DND-41 (cell line): ENCODE measurements at regions not wholly inside any gene's neighbourhood (a gene's known extent, or its start where the extent isn't known, plus 50 kb on each side); places are given as distances from the start of the nearest gene placed in this dataset.

Source experiments
- ATAC-seq: fragments of 200-7000 bp; cut with Tn5 transposase; 3 replicates; pipeline ENCODE4 v1.9.1; 2021; ENCODE audit warnings: low read depth; ENCODE audit not compliant: insufficient read depth
- DNase-seq: peaks from one replicate; pipeline ENCODE4 v3.0.0-alpha.2; 2020
- H2AFZ ChIP-seq: 2 replicates; pipeline ENCODE4 v1.6.0; 2012; ENCODE audit warnings: low read depth, low read length
- H3K27ac ChIP-seq: 2 replicates; pipeline ENCODE4 v1.5.1; 2012; ENCODE audit warnings: low read length, inconsistent platforms
- H3K27me3 ChIP-seq: fragments of 200-600 bp; sonication (generic); 2 replicates; pipeline ENCODE4 v1.6.0; 2012; ENCODE audit warnings: low read length, mild to moderate bottlenecking, inconsistent platforms; ENCODE audit not compliant: insufficient read depth, poor library complexity
- H3K36me3 ChIP-seq: 2 replicates; pipeline ENCODE4 v1.5.1; 2012; ENCODE audit warnings: low read length, inconsistent platforms; ENCODE audit not compliant: insufficient read depth
- H3K4me1 ChIP-seq: 2 replicates; pipeline ENCODE4 v1.5.1; 2012; ENCODE audit warnings: mild to moderate bottlenecking, low read length; ENCODE audit not compliant: insufficient read depth
- H3K4me2 ChIP-seq: 2 replicates; pipeline ENCODE4 v1.6.0; 2012; ENCODE audit warnings: mild to moderate bottlenecking, moderate library complexity, low read length, inconsistent platforms; ENCODE audit not compliant: insufficient read depth
- H3K4me3 ChIP-seq, 2 experiments: fragments of 200-600 bp in 1 of 2; shearing (Covaris generic) in 1 of 2; 2 replicates each; pipeline ENCODE4 v1.5.1; 2012 to 2016; ENCODE audit warnings: inconsistent platforms in 2 of 2, low read length in 2 of 2, mild to moderate bottlenecking in 2 of 2, low read depth in 1 of 2, moderate library complexity in 1 of 2
- H3K79me2 ChIP-seq: 2 replicates; pipeline ENCODE4 v1.6.0; 2012; ENCODE audit warnings: low read length, inconsistent platforms; ENCODE audit not compliant: insufficient read depth
- H3K9ac ChIP-seq: 2 replicates; pipeline ENCODE4 v1.6.0; 2012; ENCODE audit warnings: low read depth, mild to moderate bottlenecking, inconsistent platforms, low read length, moderate library complexity
- H3K9me3 ChIP-seq: 2 replicates; pipeline ENCODE4 v1.5.1; 2012; ENCODE audit warnings: low read length, moderate library complexity, mild to moderate bottlenecking, inconsistent platforms; ENCODE audit not compliant: insufficient read depth, severe bottlenecking
- H4K20me1 ChIP-seq: 2 replicates; pipeline ENCODE4 v1.6.0; 2012; ENCODE audit warnings: low read length; ENCODE audit not compliant: insufficient read depth
- EZH2 ChIP-seq: IDR thresholded peaks from 3 replicates; pipeline ENCODE4 v1.6.1; 2012; ENCODE audit warnings: borderline replicate concordance, low read depth, mild to moderate bottlenecking, moderate library complexity, low read length, inconsistent platforms; ENCODE audit not compliant: severe bottlenecking
- TF ChIP-seq, protein P1 (sequence below): IDR thresholded peaks from 2 replicates; pipeline ENCODE4 v1.5.1; 2012; ENCODE audit warnings: borderline replicate concordance, low read length, moderate library complexity, mild to moderate bottlenecking; ENCODE audit not compliant: poor library complexity, severe bottlenecking; ENCODE audit errors: extremely low read depth

DNA sequence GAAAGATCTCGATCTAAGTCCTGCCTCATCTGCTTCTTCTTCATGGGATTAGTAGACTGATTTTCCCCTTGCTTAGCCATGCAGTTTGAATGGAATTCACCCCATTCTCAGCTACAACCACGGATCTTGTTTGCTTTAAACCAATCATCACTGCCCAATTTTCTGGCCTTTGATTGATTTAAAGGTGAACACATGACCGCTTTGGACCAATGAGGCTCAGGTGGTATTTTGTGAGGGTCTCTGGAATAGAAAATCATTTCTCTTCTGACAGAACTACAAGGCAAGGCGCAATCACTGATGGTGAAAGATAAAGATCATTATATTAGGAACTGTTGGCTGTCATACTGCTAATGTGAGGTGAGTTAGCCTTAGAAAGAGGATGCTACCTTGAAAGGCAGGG is 213.0 kb upstream of the PLEKHG7 start:
- Histone ChIP-seq H3K36me3 (no peaks in the 10 kb centered on the region), H4K20me1 (no peaks in the 10 kb centered on the region), H3K9ac (no peak overlapping the region), H3K4me2 (no peak overlapping the region), H3K27ac (no peak overlapping the region), H3K4me1 (no peaks in the 10 kb centered on the region), H3K27me3 (no peaks in the 10 kb centered on the region), H3K4me3 (no peak overlapping the region), H3K79me2 (no peaks in the 10 kb centered on the region), H2AFZ (no peak overlapping the region), H3K9me3 (peaks cover 2% of the 10 kb centered on the region)
- ATAC-seq (no peak), DNase-seq (no peak)
- TF ChIP-seq, protein P1, sequence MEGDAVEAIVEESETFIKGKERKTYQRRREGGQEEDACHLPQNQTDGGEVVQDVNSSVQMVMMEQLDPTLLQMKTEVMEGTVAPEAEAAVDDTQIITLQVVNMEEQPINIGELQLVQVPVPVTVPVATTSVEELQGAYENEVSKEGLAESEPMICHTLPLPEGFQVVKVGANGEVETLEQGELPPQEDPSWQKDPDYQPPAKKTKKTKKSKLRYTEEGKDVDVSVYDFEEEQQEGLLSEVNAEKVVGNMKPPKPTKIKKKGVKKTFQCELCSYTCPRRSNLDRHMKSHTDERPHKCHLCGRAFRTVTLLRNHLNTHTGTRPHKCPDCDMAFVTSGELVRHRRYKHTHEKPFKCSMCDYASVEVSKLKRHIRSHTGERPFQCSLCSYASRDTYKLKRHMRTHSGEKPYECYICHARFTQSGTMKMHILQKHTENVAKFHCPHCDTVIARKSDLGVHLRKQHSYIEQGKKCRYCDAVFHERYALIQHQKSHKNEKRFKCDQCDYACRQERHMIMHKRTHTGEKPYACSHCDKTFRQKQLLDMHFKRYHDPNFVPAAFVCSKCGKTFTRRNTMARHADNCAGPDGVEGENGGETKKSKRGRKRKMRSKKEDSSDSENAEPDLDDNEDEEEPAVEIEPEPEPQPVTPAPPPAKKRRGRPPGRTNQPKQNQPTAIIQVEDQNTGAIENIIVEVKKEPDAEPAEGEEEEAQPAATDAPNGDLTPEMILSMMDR = no peak
- TF ChIP-seq EZH2 = no peak

DNA sequence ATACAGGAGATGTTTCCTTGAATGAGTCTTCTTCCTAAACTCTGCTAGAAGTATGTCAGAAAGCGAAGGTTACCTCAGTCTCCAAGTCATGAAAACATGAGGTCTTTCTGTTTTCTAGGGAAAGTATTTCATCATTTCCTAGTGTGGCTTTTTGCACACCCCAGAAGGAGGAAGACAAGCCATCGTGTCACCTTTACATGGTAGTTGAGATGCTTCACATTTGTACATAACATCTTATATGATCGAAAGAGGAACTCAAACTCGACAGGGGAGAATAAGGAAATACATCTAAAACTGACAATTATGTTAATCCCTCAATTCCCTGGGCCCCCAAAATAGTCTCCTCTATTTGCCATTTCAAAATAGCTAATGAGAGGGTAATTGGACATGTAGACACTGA is 214.1 kb upstream of the PLEKHG7 start:
- TF ChIP-seq, protein P1 = no peak
- TF ChIP-seq EZH2 = no peak
- Histone ChIP-seq H3K4me2 (no peak overlapping the region), H3K36me3 (no peaks in the 10 kb centered on the region), H4K20me1 (no peaks in the 10 kb centered on the region), H3K27me3 (no peaks in the 10 kb centered on the region), H3K9ac (no peak overlapping the region), H3K4me3 (no peak overlapping the region), H3K9me3 (peaks cover 2% of the 10 kb centered on the region), H3K79me2 (no peaks in the 10 kb centered on the region), H3K27ac (no peak overlapping the region), H3K4me1 (no peaks in the 10 kb centered on the region), H2AFZ (no peak overlapping the region)
- no peak for DNase-seq
- ATAC-seq = no peak

DNA sequence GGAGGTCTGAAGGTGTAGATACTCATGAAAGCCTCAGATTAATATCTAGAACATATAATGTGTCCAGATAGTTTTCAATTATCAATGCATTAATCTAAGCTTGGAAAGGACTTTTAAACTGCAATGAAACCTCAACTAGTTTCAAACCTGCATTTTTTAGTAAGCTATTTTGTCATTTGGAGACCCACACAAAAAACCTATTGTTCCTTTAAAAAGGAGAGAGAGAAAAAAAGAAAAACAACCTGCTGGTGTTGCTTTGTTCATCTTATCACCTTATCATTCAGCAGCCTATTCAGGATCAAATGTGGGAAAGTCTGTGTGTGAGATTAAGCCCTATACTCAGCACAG is 215.7 kb upstream of the PLEKHG7 start:
- ATAC-seq = no peak
- no peaks in the 10 kb centered on the region for H3K36me3 ChIP-seq
- no peak for DNase-seq
- H3K4me2 ChIP-seq = no peak overlapping the region
- no peaks in the 10 kb centered on the region for H3K27me3 ChIP-seq
- H3K79me2 ChIP-seq = no peaks in the 10 kb centered on the region
- H3K9me3 ChIP-seq = peaks cover 2% of the 10 kb centered on the region
- no peaks in the 10 kb centered on the region for H3K4me1 ChIP-seq
- no peak for TF ChIP-seq EZH2
- TF ChIP-seq, protein P1 = no peak
- no peak overlapping the region for H2AFZ ChIP-seq
- H3K4me3 ChIP-seq = no peak overlapping the region
- no peaks in the 10 kb centered on the region for H4K20me1 ChIP-seq
- H3K9ac ChIP-seq = no peak overlapping the region
- no peak overlapping the region for H3K27ac ChIP-seq

DNA sequence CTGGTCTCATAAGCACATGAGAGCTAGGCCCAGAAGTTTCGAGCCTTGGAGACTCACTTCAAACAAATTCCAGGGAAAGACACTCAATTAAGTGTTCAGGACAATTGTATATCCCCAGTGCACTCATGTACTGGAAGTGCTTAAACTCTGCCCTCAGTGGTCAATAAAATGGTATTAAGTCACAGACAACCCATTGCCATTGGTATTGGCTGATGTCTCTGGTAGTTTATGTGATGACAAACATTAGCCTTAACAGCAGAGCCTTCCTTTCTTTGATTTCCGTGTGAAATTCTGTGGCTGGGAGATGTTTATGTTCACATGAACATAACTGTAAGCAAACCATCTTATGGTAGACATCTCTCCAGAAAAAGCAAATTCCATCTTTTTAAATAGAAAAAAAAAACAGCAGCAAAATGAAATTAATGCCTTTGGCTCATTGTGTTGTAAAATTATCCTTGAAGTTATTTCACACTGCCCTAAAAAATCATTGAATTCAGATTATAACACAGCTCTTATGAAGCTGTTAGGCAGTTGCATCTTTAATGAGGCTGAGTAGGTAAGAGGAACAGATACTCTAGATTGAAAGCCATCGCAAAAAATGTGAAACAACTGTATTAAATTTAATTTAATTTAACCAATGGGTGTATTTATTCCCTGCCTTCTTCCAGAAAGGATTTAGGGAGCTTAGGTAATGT is 216.2 kb upstream of the PLEKHG7 start:
- no peaks in the 10 kb centered on the region for H3K27me3 ChIP-seq
- TF ChIP-seq, protein P1 = no peak
- TF ChIP-seq EZH2 = no peak
- no peaks in the 10 kb centered on the region for H3K9me3 ChIP-seq
- H3K4me2 ChIP-seq = no peak overlapping the region
- no peaks in the 10 kb centered on the region for H3K36me3 ChIP-seq
- no peaks in the 10 kb centered on the region for H3K79me2 ChIP-seq
- no peak overlapping the region for H3K9ac ChIP-seq
- H3K27ac ChIP-seq = no peak overlapping the region
- DNase-seq = no peak
- no peaks in the 10 kb centered on the region for H3K4me1 ChIP-seq
- no peak overlapping the region for H2AFZ ChIP-seq
- no peak for ATAC-seq
- H4K20me1 ChIP-seq = no peaks in the 10 kb centered on the region
- H3K4me3 ChIP-seq = no peak overlapping the region
